Neural cell (in vitro differentiated cells): ENCODE measurements at regions not wholly inside any gene's neighbourhood (a gene's known extent, or its start where the extent isn't known, plus 50 kb on each side); places are given as distances from the start of the nearest gene placed in this dataset.

Experiments used
- H2AFZ ChIP-seq: fragments of 200-600, 300-800 bp; sonication (generic), shearing (Covaris generic); 2 replicates; pipeline ENCODE4 v1.6.0; 2014; ENCODE audit warnings: low read depth, mild to moderate bottlenecking, antibody characterized with exemption, low read length, moderate library complexity
- H3F3A ChIP-seq: fragments of 200-600 bp; shearing (Covaris generic); 2 replicates; pipeline ENCODE4 v1.6.1; 2016; ENCODE audit warnings: mild to moderate bottlenecking, moderate library complexity, mixed read lengths, antibody characterized with exemption, low read length; ENCODE audit not compliant: insufficient read depth, poor library complexity, severe bottlenecking
- H3K27ac ChIP-seq: fragments of 200-600, 300-800 bp; sonication (generic), shearing (Covaris generic); 2 replicates; pipeline ENCODE4 v1.5.1; 2014; ENCODE audit warnings: mild to moderate bottlenecking, low read length, moderate library complexity
- H3K27me3 ChIP-seq: fragments of 300-800, 200-600 bp; sonication (generic), shearing (Covaris generic); 2 replicates; pipeline ENCODE4 v1.6.0; 2014; ENCODE audit warnings: mild to moderate bottlenecking, low read depth, low read length, moderate library complexity; ENCODE audit not compliant: insufficient read depth
- H3K36me3 ChIP-seq: fragments of 300-800, 200-600 bp; sonication (generic), shearing (Covaris generic); 2 replicates; pipeline ENCODE4 v1.5.1; 2014; ENCODE audit warnings: mild to moderate bottlenecking, antibody characterized with exemption, low read length, moderate library complexity; ENCODE audit not compliant: insufficient read depth
- H3K4me2 ChIP-seq: fragments of 300-800, 200-600 bp; sonication (generic), shearing (Covaris generic); 2 replicates; pipeline ENCODE4 v1.6.0; 2014; ENCODE audit warnings: mild to moderate bottlenecking, low read length
- H3K4me3 ChIP-seq: fragments of 300-800, 200-600 bp; sonication (generic), shearing (Covaris generic); 2 replicates; pipeline ENCODE4 v1.5.1; 2014; ENCODE audit warnings: mild to moderate bottlenecking, low read length, moderate library complexity
- H3K79me2 ChIP-seq: fragments of 200-600 bp; shearing (Covaris generic); replicated peaks from 2 replicates; pipeline ENCODE4 v1.6.0; 2014; ENCODE audit warnings: mild to moderate bottlenecking, low read length, moderate library complexity; ENCODE audit not compliant: insufficient read depth
- H3K9ac ChIP-seq: fragments of 300-800, 200-600 bp; sonication (generic), shearing (Covaris generic); 2 replicates; pipeline ENCODE4 v1.6.1; 2016; ENCODE audit warnings: mild to moderate bottlenecking, low read length, mixed read lengths
- H3K9me2 ChIP-seq: fragments of 200-600 bp; shearing (Covaris generic); 2 replicates; pipeline ENCODE4 v1.6.1; 2016; ENCODE audit warnings: mild to moderate bottlenecking, low read length, mixed read lengths; ENCODE audit not compliant: insufficient read depth
- H3K9me3 ChIP-seq: fragments of 200-600, 300-800 bp; sonication (generic), shearing (Covaris generic); 2 replicates; pipeline ENCODE4 v1.6.1; 2016; ENCODE audit warnings: mild to moderate bottlenecking, mixed run types, low read length, moderate library complexity, mixed read lengths
- H4K20me1 ChIP-seq: fragments of 200-600 bp; shearing (Covaris generic); 2 replicates; pipeline ENCODE4 v1.6.1; 2016; ENCODE audit warnings: mild to moderate bottlenecking, mixed run types; ENCODE audit not compliant: insufficient read depth
- CTCF ChIP-seq: fragments of 450-650 bp; IDR thresholded peaks from 2 replicates; pipeline ENCODE4 v1.5.1; 2014; ENCODE audit warnings: antibody characterized with exemption, mild to moderate bottlenecking, moderate library complexity; ENCODE audit not compliant: poor library complexity, severe bottlenecking
- EP300 ChIP-seq: fragments of 450-650 bp; conservative IDR thresholded peaks from 2 replicates; pipeline ENCODE4 v1.6.1; 2014; ENCODE audit warnings: antibody characterized with exemption, mild to moderate bottlenecking, moderate library complexity; ENCODE audit not compliant: poor library complexity, severe bottlenecking
- EZH2 ChIP-seq: fragments of 200-600, 300-800 bp; shearing (Covaris generic), sonication (generic); IDR thresholded peaks from 2 replicates; pipeline ENCODE4 v1.6.1; 2014; ENCODE audit warnings: antibody characterized with exemption, low read length, borderline replicate concordance, mild to moderate bottlenecking; ENCODE audit not compliant: insufficient read depth, poor library complexity, severe bottlenecking
- MXI1 ChIP-seq: fragments of 450-650 bp; conservative IDR thresholded peaks from 2 replicates; pipeline ENCODE4 v1.6.1; 2014; ENCODE audit warnings: antibody characterized with exemption, mild to moderate bottlenecking; ENCODE audit not compliant: poor library complexity, severe bottlenecking
- POLR2AphosphoS5 ChIP-seq: IDR thresholded peaks from 2 replicates; pipeline ENCODE4 v1.6.1; 2012
- RAD21 ChIP-seq: fragments of 450-650 bp; conservative IDR thresholded peaks from 2 replicates; pipeline ENCODE4 v1.6.1; 2014; ENCODE audit warnings: antibody characterized with exemption, mild to moderate bottlenecking, moderate library complexity
- SMC3 ChIP-seq: fragments of 450-650 bp; conservative IDR thresholded peaks from 2 replicates; pipeline ENCODE4 v1.6.1; 2014; ENCODE audit warnings: antibody characterized with exemption, mild to moderate bottlenecking, moderate library complexity; ENCODE audit not compliant: poor library complexity
- TAF1 ChIP-seq: IDR thresholded peaks from 2 replicates; pipeline ENCODE4 v1.6.1; 2012; ENCODE audit warnings: low read depth
- TF ChIP-seq, protein P1 (sequence below): IDR thresholded peaks from 2 replicates; pipeline ENCODE4 v1.6.1; 2012; ENCODE audit warnings: borderline replicate concordance

DNA sequence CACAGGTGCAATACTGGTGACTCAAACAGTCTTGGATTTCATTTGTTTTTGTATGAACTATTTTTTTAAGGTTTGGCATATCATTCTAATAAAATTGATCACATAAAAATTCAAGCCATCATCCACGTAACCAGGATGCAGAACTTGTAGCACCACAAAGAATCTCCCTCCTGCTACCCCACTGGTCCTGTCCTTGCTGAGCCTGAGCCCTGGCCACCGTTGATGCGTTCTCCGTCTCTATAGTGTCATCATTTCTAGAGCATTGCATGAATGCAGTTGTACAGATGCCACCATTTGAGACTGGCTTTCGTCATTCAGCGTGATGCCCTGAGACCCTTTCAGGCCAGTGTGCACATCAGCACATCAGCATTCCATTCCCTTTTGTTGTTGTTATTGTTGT is 273.5 kb downstream of the TCERG1L start:
- no peak for TF ChIP-seq RAD21
- no peak for TF ChIP-seq TAF1
- no peak for TF ChIP-seq EZH2
- no peak for TF ChIP-seq CTCF
- no peak for TF ChIP-seq MXI1
- TF ChIP-seq SMC3 = no peak
- TF ChIP-seq, protein P1, sequence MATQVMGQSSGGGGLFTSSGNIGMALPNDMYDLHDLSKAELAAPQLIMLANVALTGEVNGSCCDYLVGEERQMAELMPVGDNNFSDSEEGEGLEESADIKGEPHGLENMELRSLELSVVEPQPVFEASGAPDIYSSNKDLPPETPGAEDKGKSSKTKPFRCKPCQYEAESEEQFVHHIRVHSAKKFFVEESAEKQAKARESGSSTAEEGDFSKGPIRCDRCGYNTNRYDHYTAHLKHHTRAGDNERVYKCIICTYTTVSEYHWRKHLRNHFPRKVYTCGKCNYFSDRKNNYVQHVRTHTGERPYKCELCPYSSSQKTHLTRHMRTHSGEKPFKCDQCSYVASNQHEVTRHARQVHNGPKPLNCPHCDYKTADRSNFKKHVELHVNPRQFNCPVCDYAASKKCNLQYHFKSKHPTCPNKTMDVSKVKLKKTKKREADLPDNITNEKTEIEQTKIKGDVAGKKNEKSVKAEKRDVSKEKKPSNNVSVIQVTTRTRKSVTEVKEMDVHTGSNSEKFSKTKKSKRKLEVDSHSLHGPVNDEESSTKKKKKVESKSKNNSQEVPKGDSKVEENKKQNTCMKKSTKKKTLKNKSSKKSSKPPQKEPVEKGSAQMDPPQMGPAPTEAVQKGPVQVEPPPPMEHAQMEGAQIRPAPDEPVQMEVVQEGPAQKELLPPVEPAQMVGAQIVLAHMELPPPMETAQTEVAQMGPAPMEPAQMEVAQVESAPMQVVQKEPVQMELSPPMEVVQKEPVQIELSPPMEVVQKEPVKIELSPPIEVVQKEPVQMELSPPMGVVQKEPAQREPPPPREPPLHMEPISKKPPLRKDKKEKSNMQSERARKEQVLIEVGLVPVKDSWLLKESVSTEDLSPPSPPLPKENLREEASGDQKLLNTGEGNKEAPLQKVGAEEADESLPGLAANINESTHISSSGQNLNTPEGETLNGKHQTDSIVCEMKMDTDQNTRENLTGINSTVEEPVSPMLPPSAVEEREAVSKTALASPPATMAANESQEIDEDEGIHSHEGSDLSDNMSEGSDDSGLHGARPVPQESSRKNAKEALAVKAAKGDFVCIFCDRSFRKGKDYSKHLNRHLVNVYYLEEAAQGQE = no peak
- TF ChIP-seq EP300 = no peak
- TF ChIP-seq POLR2AphosphoS5 = no peak
- no peaks in the 10 kb centered on the region for H3K79me2 ChIP-seq
- no peaks in the 10 kb centered on the region for H4K20me1 ChIP-seq
- H3K4me2 ChIP-seq = no peak overlapping the region
- H3K27me3 ChIP-seq = no peaks in the 10 kb centered on the region
- no peaks in the 10 kb centered on the region for H3K36me3 ChIP-seq
- H3K9me3 ChIP-seq = no peaks in the 10 kb centered on the region
- H3F3A ChIP-seq = no peaks in the 10 kb centered on the region
- no peak overlapping the region for H3K4me3 ChIP-seq
- H3K27ac ChIP-seq = no peak overlapping the region
- no peaks in the 10 kb centered on the region for H3K9me2 ChIP-seq
- no peak overlapping the region for H3K9ac ChIP-seq
- H2AFZ ChIP-seq = no peak overlapping the region

DNA sequence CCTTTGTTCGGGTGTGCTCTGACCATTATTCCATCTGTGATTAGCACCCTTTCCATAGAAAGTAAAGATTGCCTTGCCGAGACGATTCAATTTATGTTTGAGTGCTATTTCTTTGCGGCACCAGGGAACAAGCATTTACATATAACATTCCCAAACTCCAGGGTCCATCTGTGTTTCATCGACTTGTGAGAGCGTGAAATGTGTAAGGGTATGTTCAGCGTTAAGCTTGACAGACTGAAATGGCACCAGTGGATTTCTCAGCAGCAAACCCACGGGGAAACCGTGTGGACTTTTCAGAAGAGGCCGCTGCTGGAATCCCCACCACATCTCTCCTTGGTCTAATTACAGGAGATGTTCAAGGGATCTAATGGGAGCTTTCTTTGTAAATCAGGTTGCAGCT is 270.5 kb downstream of the TCERG1L start:
- Histone ChIP-seq H3K4me2 (no peak overlapping the region), H4K20me1 (no peaks in the 10 kb centered on the region), H3K27me3 (peaks cover 5% of the 10 kb centered on the region), H3K4me3 (no peak overlapping the region), H3K9me3 (no peaks in the 10 kb centered on the region), H2AFZ (no peak overlapping the region), H3K27ac (no peak overlapping the region), H3K36me3 (no peaks in the 10 kb centered on the region), H3K79me2 (no peaks in the 10 kb centered on the region), H3K9ac (no peak overlapping the region), H3K9me2 (no peaks in the 10 kb centered on the region), H3F3A (no peaks in the 10 kb centered on the region)
- no peak for TF ChIP-seq POLR2AphosphoS5
- TF ChIP-seq RAD21 = no peak
- TF ChIP-seq TAF1 = no peak
- no peak for TF ChIP-seq MXI1
- no peak for TF ChIP-seq EZH2
- no peak for TF ChIP-seq CTCF
- TF ChIP-seq SMC3 = no peak
- TF ChIP-seq EP300 = no peak
- TF ChIP-seq, protein P1 = no peak
